ENCODE measurements at regions not wholly inside any gene's neighbourhood (a gene's known extent, or its start where the extent isn't known, plus 50 kb on each side); places are given as distances from the start of the nearest gene placed in this dataset.

GRCh38 chr15:100767001-100767825 lies 112.4 kb upstream of the ALDH1A3 start:
- Mint-ChIP-seq H3K4me3 (ENCODE audit: unreplicated experiment) (no peak overlapping the region), H3K9me3 (ENCODE audit: unreplicated experiment) (no peaks in the 10 kb centered on the region), H3K36me3 (ENCODE audit: low read depth, unreplicated experiment) (peaks cover 14% of the 10 kb centered on the region), H3K4me1 (ENCODE audit: unreplicated experiment) (peaks cover 14% of the 10 kb centered on the region), H3K27me3 (ENCODE audit: unreplicated experiment) (peaks cover 9% of the 10 kb centered on the region), H3K27ac (ENCODE audit: unreplicated experiment) (no peak overlapping the region)
- TF ChIP-seq CTCF (IDR thresholded peaks at IDR 0.05; ENCODE audit: unreplicated experiment), result no peak
- no peak for DNase-seq (ENCODE audit: low spot score)

- no peak for TF ChIP-seq CTCF (IDR thresholded peaks at IDR 0.05; ENCODE audit: unreplicated experiment)
- Mint-ChIP-seq H3K36me3 (ENCODE audit: low read depth, unreplicated experiment) (peaks cover 6% of the 10 kb centered on the region), H3K27me3 (ENCODE audit: unreplicated experiment) (peaks cover 5% of the 10 kb centered on the region), H3K9me3 (ENCODE audit: unreplicated experiment) (no peaks in the 10 kb centered on the region), H3K4me3 (ENCODE audit: unreplicated experiment) (no peak overlapping the region), H3K27ac (ENCODE audit: unreplicated experiment) (no peak overlapping the region), H3K4me1 (ENCODE audit: unreplicated experiment) (peaks cover 13% of the 10 kb centered on the region)
- no peak for DNase-seq (ENCODE audit: low spot score)
Observed at GRCh38 chr15:100768501-100768931, 111.1 kb upstream of the ALDH1A3 start.

- Mint-ChIP-seq H3K36me3 (ENCODE audit: low read depth, unreplicated experiment) (peaks cover 6% of the 10 kb centered on the region), H3K27ac (ENCODE audit: unreplicated experiment) (no peak overlapping the region), H3K9me3 (ENCODE audit: unreplicated experiment) (no peaks in the 10 kb centered on the region), H3K4me3 (ENCODE audit: unreplicated experiment) (no peak overlapping the region), H3K27me3 (ENCODE audit: unreplicated experiment) (peaks cover 5% of the 10 kb centered on the region), H3K4me1 (ENCODE audit: unreplicated experiment) (peaks cover 7% of the 10 kb centered on the region)
- no peak for TF ChIP-seq CTCF (IDR thresholded peaks at IDR 0.05; ENCODE audit: unreplicated experiment)
- no peak for DNase-seq (ENCODE audit: low spot score)
Observed at GRCh38 chr15:100769043-100769974, 110.3 kb upstream of the ALDH1A3 start.

GRCh38 chr15:100769975-100770340 lies 109.7 kb upstream of the ALDH1A3 start:
- Mint-ChIP-seq H3K27me3 (ENCODE audit: unreplicated experiment) (peaks cover 5% of the 10 kb centered on the region), H3K9me3 (ENCODE audit: unreplicated experiment) (no peaks in the 10 kb centered on the region), H3K4me1 (ENCODE audit: unreplicated experiment) (peaks cover 7% of the 10 kb centered on the region), H3K27ac (ENCODE audit: unreplicated experiment) (no peak overlapping the region), H3K36me3 (ENCODE audit: low read depth, unreplicated experiment) (peaks cover 6% of the 10 kb centered on the region), H3K4me3 (ENCODE audit: unreplicated experiment) (no peak overlapping the region)
- TF ChIP-seq CTCF (IDR thresholded peaks at IDR 0.05; ENCODE audit: unreplicated experiment), result no peak
- no peak for DNase-seq (ENCODE audit: low spot score)

All from endothelial cell (in vitro differentiated cells).